ENCODE measurements at regions not wholly inside any gene's neighbourhood (a gene's known extent, or its start where the extent isn't known, plus 50 kb on each side); places are given as distances from the start of the nearest gene placed in this dataset.

- TF ChIP-seq RAD21 (IDR thresholded peaks at IDR 0.05; ENCODE audit: low read length) (no peak), POLR2A (IDR thresholded peaks at IDR 0.05; ENCODE audit: low read depth, low read length) (no peak), SMC3 (IDR thresholded peaks at IDR 0.05; ENCODE audit: low read depth, low read length) (no peak), MAZ (IDR thresholded peaks at IDR 0.05; ENCODE audit: borderline replicate concordance, low read depth, low read length) (no peak), FOS (IDR thresholded peaks at IDR 0.05; ENCODE audit: low read depth, low read length) (no peak), CHD1 (IDR thresholded peaks at IDR 0.05; ENCODE audit: low read depth, low read length) (no peak), RFX5 (IDR thresholded peaks at IDR 0.05; ENCODE audit: low read depth, low read length) (no peak), MXI1 (IDR thresholded peaks at IDR 0.05; ENCODE audit: borderline replicate concordance, low read depth, low read length) (no peak)
- TF ChIP-seq, protein P1, sequence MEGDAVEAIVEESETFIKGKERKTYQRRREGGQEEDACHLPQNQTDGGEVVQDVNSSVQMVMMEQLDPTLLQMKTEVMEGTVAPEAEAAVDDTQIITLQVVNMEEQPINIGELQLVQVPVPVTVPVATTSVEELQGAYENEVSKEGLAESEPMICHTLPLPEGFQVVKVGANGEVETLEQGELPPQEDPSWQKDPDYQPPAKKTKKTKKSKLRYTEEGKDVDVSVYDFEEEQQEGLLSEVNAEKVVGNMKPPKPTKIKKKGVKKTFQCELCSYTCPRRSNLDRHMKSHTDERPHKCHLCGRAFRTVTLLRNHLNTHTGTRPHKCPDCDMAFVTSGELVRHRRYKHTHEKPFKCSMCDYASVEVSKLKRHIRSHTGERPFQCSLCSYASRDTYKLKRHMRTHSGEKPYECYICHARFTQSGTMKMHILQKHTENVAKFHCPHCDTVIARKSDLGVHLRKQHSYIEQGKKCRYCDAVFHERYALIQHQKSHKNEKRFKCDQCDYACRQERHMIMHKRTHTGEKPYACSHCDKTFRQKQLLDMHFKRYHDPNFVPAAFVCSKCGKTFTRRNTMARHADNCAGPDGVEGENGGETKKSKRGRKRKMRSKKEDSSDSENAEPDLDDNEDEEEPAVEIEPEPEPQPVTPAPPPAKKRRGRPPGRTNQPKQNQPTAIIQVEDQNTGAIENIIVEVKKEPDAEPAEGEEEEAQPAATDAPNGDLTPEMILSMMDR (conservative IDR thresholded peaks at IDR 0.05; ENCODE audit: low read depth, low read length): no peak
- TF ChIP-seq, protein P2, sequence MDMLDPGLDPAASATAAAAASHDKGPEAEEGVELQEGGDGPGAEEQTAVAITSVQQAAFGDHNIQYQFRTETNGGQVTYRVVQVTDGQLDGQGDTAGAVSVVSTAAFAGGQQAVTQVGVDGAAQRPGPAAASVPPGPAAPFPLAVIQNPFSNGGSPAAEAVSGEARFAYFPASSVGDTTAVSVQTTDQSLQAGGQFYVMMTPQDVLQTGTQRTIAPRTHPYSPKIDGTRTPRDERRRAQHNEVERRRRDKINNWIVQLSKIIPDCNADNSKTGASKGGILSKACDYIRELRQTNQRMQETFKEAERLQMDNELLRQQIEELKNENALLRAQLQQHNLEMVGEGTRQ (IDR thresholded peaks at IDR 0.05; ENCODE audit: low read depth, low read length): no peak
Observed at GRCh38 chr2:89848114-89848513, 1156.6 kb downstream of the RPIA start.
